Smooth muscle cell (in vitro differentiated cells): ENCODE measurements at regions not wholly inside any gene's neighbourhood (a gene's known extent, or its start where the extent isn't known, plus 50 kb on each side); places are given as distances from the start of the nearest gene placed in this dataset.

Experiments
- DNase-seq: peaks from one replicate; lab custom pipeline; 2025; ENCODE audit not compliant: unreplicated experiment; lab: John Stamatoyannopoulos, UW
- H2AFZ ChIP-seq: fragments of 200-600 bp; sonication (generic); 2 replicates; pipeline ENCODE4 v1.6.0; 2016; ENCODE audit warnings: antibody characterized with exemption, low read depth, mild to moderate bottlenecking
- H3F3A ChIP-seq: fragments of 200-600 bp; sonication (generic); 2 replicates; pipeline ENCODE4 v1.6.0; 2017; ENCODE audit warnings: antibody characterized with exemption, low read depth
- H3K27ac ChIP-seq: fragments of 200-600 bp; sonication (generic); 2 replicates; pipeline ENCODE4 v1.5.1; 2016; ENCODE audit warnings: low read depth, mild to moderate bottlenecking
- H3K27me3 ChIP-seq: fragments of 200-600 bp; sonication (generic); 2 replicates; pipeline ENCODE4 v1.6.1; 2016; ENCODE audit warnings: low read depth, mild to moderate bottlenecking
- H3K36me3 ChIP-seq: fragments of 200-600 bp; sonication (generic); 2 replicates; pipeline ENCODE4 v1.5.1; 2016; ENCODE audit warnings: low read depth
- H3K4me1 ChIP-seq: fragments of 200-600 bp; sonication (generic); 2 replicates; pipeline ENCODE4 v1.5.1; 2016; ENCODE audit warnings: low read depth
- H3K4me2 ChIP-seq: fragments of 200-600 bp; sonication (generic); 2 replicates; pipeline ENCODE4 v1.6.0; 2016; ENCODE audit warnings: mild to moderate bottlenecking
- H3K4me3 ChIP-seq: fragments of 200-600 bp; sonication (generic); 2 replicates; pipeline ENCODE4 v1.5.1; 2016; ENCODE audit warnings: mild to moderate bottlenecking
- H3K79me2 ChIP-seq: fragments of 200-600 bp; sonication (generic); 2 replicates; pipeline ENCODE4 v1.6.0; 2016; ENCODE audit warnings: low read depth, mild to moderate bottlenecking
- H3K9ac ChIP-seq: fragments of 200-600 bp; sonication (generic); 2 replicates; pipeline ENCODE4 v1.6.0; 2016; ENCODE audit warnings: low read depth
- H3K9me3 ChIP-seq: fragments of 200-600 bp; sonication (generic); replicated peaks from 2 replicates; pipeline ENCODE4 v1.5.1; 2016; ENCODE audit warnings: low read depth
- H4K20me1 ChIP-seq: fragments of 200-600 bp; sonication (generic); 2 replicates; pipeline ENCODE4 v1.6.0; 2016; ENCODE audit warnings: low read depth
- WGBS: methylation state at CpG from one replicate; pipeline ENCODE4 v1.1.7; 2016; ENCODE audit warnings: low lambda C conversion rate; 5-methylcytosine and 5-hydroxymethylcytosine counted together
- TF ChIP-seq, protein P1 (sequence below): fragments of 200-600 bp; sonication (generic); IDR thresholded peaks from 2 replicates; pipeline ENCODE4 v1.5.1; 2017; ENCODE audit warnings: borderline replicate concordance, mild to moderate bottlenecking, antibody characterized with exemption; ENCODE audit not compliant: insufficient read depth, poor library complexity, severe bottlenecking

DNA sequence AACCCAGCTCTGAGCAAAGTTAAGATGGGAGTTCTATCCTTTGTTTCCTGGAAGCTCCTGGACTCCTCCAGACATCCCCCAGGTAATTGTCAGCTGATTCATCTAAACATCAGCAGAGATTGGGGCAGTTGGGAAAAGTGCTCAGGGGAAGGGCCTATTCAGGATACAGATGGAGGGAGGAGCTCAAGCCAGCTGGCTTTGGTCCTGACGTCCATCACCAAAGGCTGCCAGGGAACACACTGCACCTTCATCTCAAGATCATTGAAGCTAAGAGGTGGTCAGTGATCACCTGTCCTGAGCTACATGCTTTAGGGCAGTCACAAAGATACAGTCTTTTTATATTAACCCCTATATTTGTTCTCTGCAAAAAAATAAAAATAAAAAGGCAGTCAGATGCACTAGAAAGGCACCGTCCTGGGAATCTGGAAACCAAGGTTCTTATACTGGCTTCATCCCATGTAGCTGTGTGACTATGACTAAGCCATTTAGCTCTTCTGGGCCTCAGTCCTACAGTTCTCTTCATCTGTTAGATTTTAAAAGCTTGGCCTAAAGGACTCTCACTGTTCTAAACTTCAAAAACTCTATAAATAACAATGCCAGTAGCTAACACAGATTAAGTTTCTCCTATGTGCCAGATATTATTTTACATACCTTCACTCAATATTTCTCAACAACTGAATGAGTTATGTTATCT, 446.5 kb downstream of the BCL11A start:
- TF ChIP-seq, protein P1, sequence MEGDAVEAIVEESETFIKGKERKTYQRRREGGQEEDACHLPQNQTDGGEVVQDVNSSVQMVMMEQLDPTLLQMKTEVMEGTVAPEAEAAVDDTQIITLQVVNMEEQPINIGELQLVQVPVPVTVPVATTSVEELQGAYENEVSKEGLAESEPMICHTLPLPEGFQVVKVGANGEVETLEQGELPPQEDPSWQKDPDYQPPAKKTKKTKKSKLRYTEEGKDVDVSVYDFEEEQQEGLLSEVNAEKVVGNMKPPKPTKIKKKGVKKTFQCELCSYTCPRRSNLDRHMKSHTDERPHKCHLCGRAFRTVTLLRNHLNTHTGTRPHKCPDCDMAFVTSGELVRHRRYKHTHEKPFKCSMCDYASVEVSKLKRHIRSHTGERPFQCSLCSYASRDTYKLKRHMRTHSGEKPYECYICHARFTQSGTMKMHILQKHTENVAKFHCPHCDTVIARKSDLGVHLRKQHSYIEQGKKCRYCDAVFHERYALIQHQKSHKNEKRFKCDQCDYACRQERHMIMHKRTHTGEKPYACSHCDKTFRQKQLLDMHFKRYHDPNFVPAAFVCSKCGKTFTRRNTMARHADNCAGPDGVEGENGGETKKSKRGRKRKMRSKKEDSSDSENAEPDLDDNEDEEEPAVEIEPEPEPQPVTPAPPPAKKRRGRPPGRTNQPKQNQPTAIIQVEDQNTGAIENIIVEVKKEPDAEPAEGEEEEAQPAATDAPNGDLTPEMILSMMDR: no peak
- Histone ChIP-seq H2AFZ (no peak overlapping the region), H4K20me1 (no peaks in the 10 kb centered on the region), H3K4me1 (no peaks in the 10 kb centered on the region), H3K27ac (no peak overlapping the region), H3K4me2 (no peak overlapping the region), H3K36me3 (no peaks in the 10 kb centered on the region), H3K4me3 (no peak overlapping the region), H3F3A (no peaks in the 10 kb centered on the region), H3K9ac (no peak overlapping the region), H3K79me2 (no peaks in the 10 kb centered on the region), H3K9me3 (no peaks in the 10 kb centered on the region), H3K27me3 (no peaks in the 10 kb centered on the region)
- no peak for DNase-seq
- WGBS: 83% methylated on average over 2 of the region's 2 CpGs

DNA sequence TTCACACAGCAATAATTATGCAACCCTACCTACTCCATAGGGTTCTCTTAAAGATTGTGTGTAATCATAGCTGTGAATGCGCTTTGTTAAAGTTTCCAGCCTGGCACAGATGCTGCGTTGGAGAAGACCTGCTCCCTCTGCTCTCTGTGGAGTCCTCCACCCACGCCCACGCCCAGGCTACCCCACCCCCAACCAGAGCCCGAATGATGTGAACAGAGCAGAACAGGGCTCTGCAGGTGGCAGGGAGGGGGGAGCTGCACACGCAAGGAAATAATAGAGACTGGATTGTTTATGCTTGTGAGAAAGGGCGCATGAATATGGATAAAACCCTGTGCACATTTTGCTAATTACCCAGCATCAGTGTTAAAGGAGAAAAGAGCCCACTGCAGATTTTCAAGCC, 447.5 kb downstream of the BCL11A start:
- H3K36me3 ChIP-seq: no peaks in the 10 kb centered on the region
- H3K9me3 ChIP-seq: no peaks in the 10 kb centered on the region
- H3K4me3 ChIP-seq: no peak overlapping the region
- H3K27ac ChIP-seq: no peak overlapping the region
- no peaks in the 10 kb centered on the region for H3K27me3 ChIP-seq
- no peak overlapping the region for H3K9ac ChIP-seq
- TF ChIP-seq, protein P1: no peak
- H3K4me2 ChIP-seq: no peak overlapping the region
- H3K4me1 ChIP-seq: no peaks in the 10 kb centered on the region
- no peaks in the 10 kb centered on the region for H3F3A ChIP-seq
- DNase-seq: no peak
- H2AFZ ChIP-seq: no peak overlapping the region
- H4K20me1 ChIP-seq: no peaks in the 10 kb centered on the region
- 96% methylated on average over 7 of the region's 7 CpGs for WGBS
- no peaks in the 10 kb centered on the region for H3K79me2 ChIP-seq

DNA sequence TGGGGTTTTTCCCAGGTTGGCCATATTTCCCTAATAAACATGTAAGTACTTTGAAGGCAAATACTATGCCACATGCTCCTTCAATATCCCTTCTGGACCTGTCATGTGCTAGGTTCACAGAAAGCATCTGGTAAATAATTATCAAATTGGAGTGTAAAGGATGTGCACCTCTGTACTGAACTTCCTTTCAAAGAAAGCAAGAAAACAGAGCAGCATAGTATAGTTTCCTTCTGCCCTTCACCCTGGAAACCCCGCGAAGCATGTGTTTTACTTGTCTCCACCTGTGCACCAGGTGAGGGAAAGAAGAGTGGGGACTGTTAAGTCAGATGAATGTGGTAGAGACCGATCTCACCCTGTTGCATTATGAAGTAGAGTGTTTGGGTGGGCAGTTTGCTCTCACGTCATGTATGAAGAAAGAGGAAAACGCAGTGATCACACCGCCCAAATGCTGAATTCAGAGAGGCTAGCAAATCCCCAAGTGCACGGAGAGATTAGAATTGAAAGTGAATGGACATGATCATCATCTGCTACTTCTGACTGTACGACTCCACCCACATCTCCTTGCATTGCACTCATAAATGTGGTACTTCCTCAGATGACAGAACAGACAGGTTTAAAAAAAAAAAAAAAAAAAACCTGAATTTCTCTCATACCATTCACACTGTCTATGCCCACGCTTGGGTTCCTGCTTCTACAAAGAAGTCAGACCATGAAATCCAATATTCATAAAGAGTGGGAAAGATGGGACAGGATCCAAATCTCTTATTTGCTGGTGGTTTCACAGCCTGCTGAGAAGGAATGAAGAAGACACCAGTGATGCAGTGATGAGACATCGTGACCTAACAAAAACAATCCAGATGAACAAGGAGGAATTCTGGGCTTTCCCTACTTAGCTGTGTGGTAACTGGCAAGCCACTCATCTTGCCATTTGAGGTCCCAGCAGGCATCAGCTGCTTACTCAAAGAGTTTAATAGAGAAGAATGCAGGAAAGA, 448.6 kb downstream of the BCL11A start:
- no peaks in the 10 kb centered on the region for H3K36me3 ChIP-seq
- H3K79me2 ChIP-seq: no peaks in the 10 kb centered on the region
- no peaks in the 10 kb centered on the region for H3K9me3 ChIP-seq
- no peak for DNase-seq
- peak overlapping the region; percentile 50 for H3K4me2 ChIP-seq
- no peaks in the 10 kb centered on the region for H3K27me3 ChIP-seq
- no peaks in the 10 kb centered on the region for H4K20me1 ChIP-seq
- H3K4me3 ChIP-seq: no peak overlapping the region
- H3K4me1 ChIP-seq: no peaks in the 10 kb centered on the region
- H3F3A ChIP-seq: no peaks in the 10 kb centered on the region
- no peak overlapping the region for H2AFZ ChIP-seq
- TF ChIP-seq, protein P1: no peak
- H3K27ac ChIP-seq: peak overlapping the region; percentile 60
- 65% methylated on average over 10 of the region's 10 CpGs for WGBS
- no peak overlapping the region for H3K9ac ChIP-seq
